ENCODE measurements at regions not wholly inside any gene's neighbourhood (a gene's known extent, or its start where the extent isn't known, plus 50 kb on each side); places are given as distances from the start of the nearest gene placed in this dataset.

- TF ChIP-seq, protein P1, sequence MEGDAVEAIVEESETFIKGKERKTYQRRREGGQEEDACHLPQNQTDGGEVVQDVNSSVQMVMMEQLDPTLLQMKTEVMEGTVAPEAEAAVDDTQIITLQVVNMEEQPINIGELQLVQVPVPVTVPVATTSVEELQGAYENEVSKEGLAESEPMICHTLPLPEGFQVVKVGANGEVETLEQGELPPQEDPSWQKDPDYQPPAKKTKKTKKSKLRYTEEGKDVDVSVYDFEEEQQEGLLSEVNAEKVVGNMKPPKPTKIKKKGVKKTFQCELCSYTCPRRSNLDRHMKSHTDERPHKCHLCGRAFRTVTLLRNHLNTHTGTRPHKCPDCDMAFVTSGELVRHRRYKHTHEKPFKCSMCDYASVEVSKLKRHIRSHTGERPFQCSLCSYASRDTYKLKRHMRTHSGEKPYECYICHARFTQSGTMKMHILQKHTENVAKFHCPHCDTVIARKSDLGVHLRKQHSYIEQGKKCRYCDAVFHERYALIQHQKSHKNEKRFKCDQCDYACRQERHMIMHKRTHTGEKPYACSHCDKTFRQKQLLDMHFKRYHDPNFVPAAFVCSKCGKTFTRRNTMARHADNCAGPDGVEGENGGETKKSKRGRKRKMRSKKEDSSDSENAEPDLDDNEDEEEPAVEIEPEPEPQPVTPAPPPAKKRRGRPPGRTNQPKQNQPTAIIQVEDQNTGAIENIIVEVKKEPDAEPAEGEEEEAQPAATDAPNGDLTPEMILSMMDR (IDR thresholded peaks at IDR 0.05; ENCODE audit: low read depth, low read length, missing input control) = no peak
- no peak for TF ChIP-seq GABPA (IDR thresholded peaks at IDR 0.05 in 1 of 2, conservative IDR thresholded peaks at IDR 0.05 in 1 of 2)
Observed at GRCh38 chr2:7887441-7887840, 794.4 kb upstream of the ID2 start.
